ENCODE measurements at regions not wholly inside any gene's neighbourhood (a gene's known extent, or its start where the extent isn't known, plus 50 kb on each side); places are given as distances from the start of the nearest gene placed in this dataset.

DNA sequence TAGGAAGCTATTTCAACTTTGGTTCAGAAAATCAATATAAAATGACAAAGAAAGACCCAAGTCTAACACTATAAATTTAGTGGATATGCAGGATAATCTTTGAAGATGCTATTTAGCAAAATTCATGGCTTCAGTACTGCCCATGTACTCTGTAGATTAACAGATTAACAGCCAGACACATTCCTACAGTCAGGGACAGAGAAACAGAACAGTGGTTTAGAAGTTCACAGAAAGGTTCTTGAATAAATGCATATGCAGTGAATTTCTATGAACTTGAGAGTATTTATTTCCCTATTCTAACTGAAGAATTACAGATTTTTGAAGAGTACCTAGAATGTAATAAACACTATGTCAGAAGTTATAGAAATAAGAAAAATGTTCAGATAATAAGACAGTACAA lies 222.8 kb downstream of the KLF12 start:
- TF ChIP-seq POLR2A (IDR thresholded peaks at IDR 0.05; ENCODE audit: low read length) (no peak), GATA1 (IDR thresholded peaks at IDR 0.05; ENCODE audit: low read depth, low read length) (no peak)
